T-helper 2 cell treated with Interferon-gamma antibody and Interleukin-4, amounts not matched to agents 100 ng/mL and 5 ng/mL, for 36 hours (primary cell): ENCODE measurements at regions not wholly inside any gene's neighbourhood (a gene's known extent, or its start where the extent isn't known, plus 50 kb on each side); places are given as distances from the start of the nearest gene placed in this dataset.

ENCODE experiments used
- intact Hi-C: fragments of 100-400 bp; cut with micrococcal nuclease; formaldehyde crosslinking; loops from one replicate; pipeline ENCODE4 v1.15.1; 2023

GRCh38 chr5:133831491-133832224, 136.8 kb downstream of the C5orf15 start:
- intact Hi-C loops: no loop called here

GRCh38 chr5:133830911-133831310, 137.5 kb downstream of the C5orf15 start:
- intact Hi-C loops: no loop called here

- intact Hi-C loops: no loop called here
Measured at GRCh38 chr5:133830281-133830680, 138.1 kb downstream of the C5orf15 start.

GRCh38 chr5:133829786-133830185, 138.6 kb downstream of the C5orf15 start:
- intact Hi-C loops: no loop called here

- intact Hi-C loops: no loop called here
Measured at GRCh38 chr5:133828722-133829121, 139.7 kb downstream of the C5orf15 start.

GRCh38 chr5:133827830-133828229, 140.6 kb downstream of the C5orf15 start:
- intact Hi-C loops: no loop called here

- intact Hi-C loops: no loop called here
Measured at GRCh38 chr5:133827011-133827410, 141.4 kb downstream of the C5orf15 start.

GRCh38 chr5:133825631-133826289, 142.7 kb downstream of the C5orf15 start:
- intact Hi-C loops: no loop called here

GRCh38 chr5:133824661-133825254, 143.7 kb downstream of the C5orf15 start:
- intact Hi-C loops: no loop called here

GRCh38 chr5:133821889-133822288, 146.5 kb downstream of the C5orf15 start:
- intact Hi-C loops: no loop called here

- intact Hi-C loops: no loop called here
Measured at GRCh38 chr5:133821311-133821741, 147.1 kb downstream of the C5orf15 start.

- intact Hi-C loops: no loop called here
Measured at GRCh38 chr5:133820507-133820906, 147.9 kb downstream of the C5orf15 start.

- intact Hi-C loops: no loop called here
Measured at GRCh38 chr5:133819977-133820471, 148.4 kb downstream of the C5orf15 start.

- intact Hi-C loops: no loop called here
Measured at GRCh38 chr5:133818869-133819600, 149.4 kb downstream of the C5orf15 start.

GRCh38 chr5:133818031-133818431, 150.4 kb downstream of the C5orf15 start:
- intact Hi-C loops: no loop called here

GRCh38 chr5:133817456-133817855, 151.0 kb downstream of the C5orf15 start:
- intact Hi-C loops: no loop called here

GRCh38 chr5:133816791-133817190, 151.6 kb downstream of the C5orf15 start:
- intact Hi-C loops: no loop called here

- intact Hi-C loops: no loop called here
Measured at GRCh38 chr5:133814152-133814551, 154.3 kb downstream of the C5orf15 start.

- intact Hi-C loops: no loop called here
Measured at GRCh38 chr5:133811168-133811567, 157.3 kb downstream of the C5orf15 start.

- intact Hi-C loops: no loop called here
Measured at GRCh38 chr5:133809801-133810200, 158.6 kb downstream of the C5orf15 start.

GRCh38 chr5:133807348-133807747, 161.1 kb downstream of the C5orf15 start:
- intact Hi-C loops: no loop called here

- intact Hi-C loops: no loop called here
Measured at GRCh38 chr5:133806847-133807246, 161.6 kb downstream of the C5orf15 start.
